Pons (tissue), 1 donor: ENCODE measurements at regions not wholly inside any gene's neighbourhood (a gene's known extent, or its start where the extent isn't known, plus 50 kb on each side); places are given as distances from the start of the nearest gene placed in this dataset.

Source experiments
- DNase-seq: peaks from one replicate; pipeline ENCODE4 v3.0.0-alpha.2; 2016; ENCODE audit warnings: low spot score

DNA sequence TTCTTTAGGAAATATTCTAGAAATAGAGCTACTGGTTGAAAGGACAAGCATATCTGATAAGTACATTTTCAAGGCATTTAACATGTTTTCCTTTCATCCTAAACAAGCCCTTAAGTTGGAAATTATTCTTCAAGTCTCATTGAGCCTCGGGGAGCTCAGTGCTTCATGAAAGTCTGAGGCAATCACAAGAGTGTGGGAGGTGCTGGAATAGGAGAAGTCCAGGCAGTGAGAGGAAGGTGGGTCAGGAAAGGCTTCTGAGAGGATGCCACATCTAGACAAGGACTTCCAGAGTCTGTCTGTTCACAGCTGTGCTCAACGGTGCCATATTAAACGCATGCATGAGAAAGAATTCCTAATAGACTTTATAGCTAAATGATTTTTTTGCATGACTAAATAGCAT lies 69.8 kb downstream of the CD83 start:
- no peak for DNase-seq

- DNase-seq, result no peak
These were observed 71.5 kb downstream of the CD83 start for GRCh38 chr6:14189074-14189473.

- no peak for DNase-seq
These were observed 72.8 kb downstream of the CD83 start for GRCh38 chr6:14190191-14190928.

GRCh38 chr6:14190929-14191224 lies 73.3 kb downstream of the CD83 start:
- no peak for DNase-seq

- no peak for DNase-seq
These were observed 74.2 kb downstream of the CD83 start for GRCh38 chr6:14191761-14192160.

DNA sequence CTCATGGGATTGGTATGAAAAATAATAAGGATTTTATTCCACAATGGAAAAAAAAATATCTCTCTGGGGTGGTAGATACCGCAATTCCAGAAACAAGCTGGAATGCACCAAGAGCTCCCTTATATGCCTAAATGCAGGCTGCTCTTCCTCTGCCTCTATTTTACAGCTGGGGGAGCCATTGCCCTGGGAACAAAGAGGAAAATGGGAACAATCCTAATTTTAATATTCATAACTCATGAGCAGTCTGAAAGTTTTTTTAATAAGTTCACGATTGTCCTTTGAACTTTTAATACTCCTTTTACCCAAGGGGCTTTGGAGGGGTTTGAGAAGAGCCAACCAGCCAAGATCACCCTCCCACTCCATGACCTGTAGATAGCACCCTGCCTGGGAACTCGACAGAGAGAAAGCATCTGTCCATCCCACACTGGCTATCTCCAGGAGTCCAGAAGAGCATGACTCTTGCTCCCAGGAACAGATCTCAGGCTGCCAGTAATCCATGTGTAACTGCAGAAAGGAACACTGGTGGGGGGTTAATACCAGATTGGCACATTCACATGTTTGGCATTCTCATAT lies 74.7 kb downstream of the CD83 start:
- DNase-seq, result no peak

- no peak for DNase-seq
These were observed 76.0 kb downstream of the CD83 start for GRCh38 chr6:14193524-14193923.

DNA sequence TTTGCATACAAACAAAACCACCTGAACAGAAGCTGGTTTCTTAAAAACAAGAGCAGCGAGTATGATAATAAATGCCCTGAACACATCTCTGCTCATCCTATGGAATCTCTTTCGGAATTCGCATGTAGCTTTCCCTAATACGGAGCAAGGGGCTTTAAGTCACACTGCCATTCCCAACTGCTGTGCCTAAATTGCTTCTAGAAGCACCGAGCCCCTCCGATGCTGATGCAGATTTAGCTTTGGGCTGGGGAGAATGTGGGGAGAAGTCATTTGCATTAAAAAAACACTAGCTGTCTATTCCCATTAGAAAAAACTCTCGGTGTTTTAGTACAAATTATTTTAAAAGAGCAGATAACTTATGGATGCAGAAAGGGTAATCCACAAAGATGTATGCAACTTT lies 76.9 kb downstream of the CD83 start:
- DNase-seq, result no peak

- no peak for DNase-seq
These were observed 77.4 kb downstream of the CD83 start for GRCh38 chr6:14194976-14195375.

GRCh38 chr6:14196026-14196425 lies 78.5 kb downstream of the CD83 start:
- no peak for DNase-seq

DNA sequence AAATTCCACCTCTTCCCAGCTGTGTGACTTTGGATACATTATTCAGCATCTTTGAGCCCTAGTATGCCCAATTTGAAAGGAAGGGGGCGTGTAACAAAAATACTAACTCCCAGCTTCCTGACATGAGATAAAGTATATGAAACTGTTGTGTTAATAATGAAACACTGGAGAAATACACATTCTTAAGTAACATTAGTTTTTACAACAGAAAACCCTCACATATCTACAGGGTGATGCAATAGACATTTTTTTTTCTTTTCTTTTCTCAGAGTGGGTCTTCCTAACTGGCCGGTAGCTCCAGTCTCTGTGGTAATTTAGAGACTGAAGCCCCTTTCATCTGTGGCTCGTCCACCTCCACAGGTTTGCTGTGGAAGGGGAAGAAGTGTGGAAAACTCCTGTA lies 79.5 kb downstream of the CD83 start:
- no peak for DNase-seq

DNA sequence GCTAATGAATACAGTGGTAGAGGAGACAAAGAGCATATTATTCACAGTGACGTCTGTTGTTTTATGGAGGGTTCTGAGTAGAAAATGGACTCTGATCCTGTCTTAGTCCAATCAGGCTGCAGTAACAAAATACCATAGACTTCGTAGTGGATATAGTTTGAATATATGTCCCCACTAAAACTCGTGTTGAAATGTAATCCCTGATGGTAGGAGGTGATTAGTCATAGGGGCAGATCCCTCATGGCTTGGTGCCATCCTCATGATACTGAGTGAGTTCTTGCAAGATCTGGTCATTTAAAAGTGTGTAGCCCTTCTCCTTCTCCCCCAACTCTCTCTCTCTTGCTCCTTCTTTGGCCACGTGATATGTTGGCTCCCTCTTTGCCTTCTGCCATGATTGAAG lies 82.5 kb downstream of the CD83 start:
- no peak for DNase-seq

GRCh38 chr6:14202947-14203346 lies 85.4 kb downstream of the CD83 start:
- no peak for DNase-seq

DNA sequence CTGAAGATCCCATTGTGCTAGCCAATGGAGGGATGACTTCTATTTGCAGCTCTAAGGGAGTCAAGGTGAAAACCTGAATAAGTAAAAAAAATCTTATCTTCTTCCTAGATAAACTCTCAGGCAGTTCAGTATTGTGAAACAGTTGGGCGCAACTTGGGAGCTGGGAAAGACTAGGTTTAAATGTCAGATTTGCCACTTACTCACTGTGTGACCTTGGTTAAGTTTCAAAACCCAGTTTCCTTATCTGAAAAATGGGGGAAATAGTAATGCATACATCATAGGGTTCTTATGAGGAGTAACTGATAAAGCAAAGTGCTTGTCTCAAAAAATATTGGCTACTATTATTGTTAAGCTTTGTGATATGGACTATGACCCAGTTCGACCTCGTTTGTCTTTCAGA lies 88.8 kb downstream of the CD83 start:
- no peak for DNase-seq

- DNase-seq, result no peak
These were observed 89.9 kb downstream of the CD83 start for GRCh38 chr6:14207448-14207847.

DNA sequence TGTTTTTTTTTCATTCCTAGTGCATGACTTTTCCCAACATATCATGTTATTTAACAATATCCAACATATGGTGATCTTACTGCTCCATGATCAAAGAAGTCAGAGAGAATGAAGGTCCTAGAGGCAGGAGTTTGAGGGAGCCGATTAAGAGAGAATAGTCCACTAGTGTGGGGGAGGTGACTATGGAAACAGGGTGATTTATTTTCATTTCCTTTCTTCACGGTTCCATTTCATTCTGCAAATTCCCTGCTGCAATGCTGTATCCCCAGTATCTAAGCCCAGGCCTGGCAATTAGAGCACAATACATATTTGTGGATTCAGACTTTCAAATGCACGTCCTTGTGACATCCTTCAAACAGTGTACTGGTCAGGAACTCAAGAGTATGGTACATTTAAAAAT lies 91.4 kb downstream of the CD83 start:
- DNase-seq, result no peak

DNA sequence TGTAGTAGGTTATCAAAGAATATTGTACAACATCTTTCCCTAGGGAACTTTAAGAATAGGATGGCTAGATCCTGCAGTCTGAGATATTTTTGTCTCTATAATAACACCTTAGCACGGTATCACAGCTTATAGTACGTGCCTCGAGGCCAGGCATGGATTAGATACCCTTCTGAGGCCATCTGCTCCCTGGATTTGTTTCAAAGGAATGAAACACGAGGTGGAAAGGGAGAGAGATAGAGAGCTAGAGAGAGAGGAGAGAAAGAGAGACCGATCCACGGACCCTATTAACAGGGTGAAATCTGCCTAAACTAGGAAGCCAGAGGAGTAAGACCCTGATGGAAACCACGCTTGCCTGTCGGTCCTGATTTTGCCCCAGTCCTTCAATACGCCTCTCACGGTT lies 92.5 kb downstream of the CD83 start:
- DNase-seq, result peak; percentile 7

GRCh38 chr6:14210663-14211561 lies 93.3 kb downstream of the CD83 start:
- peak; percentile 86 for DNase-seq

DNA sequence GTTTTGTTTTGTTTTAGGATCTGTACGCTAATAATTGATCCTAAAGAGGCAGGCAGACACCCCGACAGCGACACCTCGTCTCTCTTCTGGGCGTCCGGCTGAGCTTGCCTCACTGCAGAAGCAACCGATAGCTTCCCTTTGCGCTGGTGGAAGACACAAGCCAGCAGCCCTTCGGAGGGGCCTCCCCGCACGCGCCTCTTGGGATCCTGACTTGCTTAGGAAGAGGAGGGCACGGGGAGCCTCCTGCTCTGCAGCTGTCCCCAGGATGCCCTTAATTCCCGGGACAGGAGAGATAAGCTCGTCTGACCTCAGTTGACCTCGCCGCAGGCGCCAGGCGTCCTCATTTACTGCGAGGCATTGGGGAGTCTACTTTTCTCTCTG lies 94.0 kb downstream of the CD83 start:
- DNase-seq, result peak; percentile 30

DNA sequence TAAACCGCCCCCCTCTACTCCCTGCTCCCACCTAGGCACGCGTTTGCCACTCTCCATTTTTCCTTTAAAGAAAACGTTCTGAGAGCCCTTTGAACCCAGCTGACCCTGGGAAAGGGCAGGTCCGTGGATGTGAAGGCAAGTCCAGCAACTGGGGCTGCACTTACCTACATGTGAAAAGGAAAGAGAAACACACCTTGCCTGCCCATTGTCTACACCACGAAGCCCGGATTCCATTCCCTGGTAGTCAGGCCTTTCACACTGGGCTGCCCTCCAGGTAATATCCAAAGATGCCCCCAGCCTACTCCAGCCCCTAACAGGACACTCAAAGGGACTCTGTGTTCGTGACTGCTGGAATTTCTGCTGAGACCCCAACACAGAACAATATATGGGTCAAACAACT lies 94.4 kb downstream of the CD83 start:
- no peak for DNase-seq

GRCh38 chr6:14212632-14213031 lies 95.1 kb downstream of the CD83 start:
- DNase-seq, result no peak

- DNase-seq, result no peak
These were observed 99.5 kb downstream of the CD83 start for GRCh38 chr6:14216946-14217684.
